ENCODE measurements at regions not wholly inside any gene's neighbourhood (a gene's known extent, or its start where the extent isn't known, plus 50 kb on each side); places are given as distances from the start of the nearest gene placed in this dataset.
"Not testable (repeated sequence)": the region's sequence is repeated elsewhere in the genome, so short reads cannot be mapped to it uniquely, and the experiment has no call there.

DNA sequence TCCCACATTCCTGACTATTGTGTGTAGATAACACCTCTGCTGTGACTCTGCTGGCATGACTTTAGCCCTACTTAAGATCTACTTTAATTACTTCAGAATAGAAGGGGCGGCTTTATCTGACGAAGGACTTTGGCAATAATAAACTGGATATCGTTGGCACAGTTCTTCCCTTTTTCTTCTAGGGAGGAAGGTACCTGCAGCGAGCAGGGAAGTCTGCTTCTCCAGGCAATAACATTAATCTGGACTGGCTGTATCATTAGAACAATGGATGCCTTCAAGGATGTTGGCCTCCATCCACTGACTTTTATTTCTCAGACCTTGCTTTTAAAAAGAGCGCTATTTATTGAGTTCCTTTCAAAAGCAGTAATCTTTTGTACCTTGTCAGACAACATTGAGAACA lies 172.6 kb upstream of the THSD7A start:
- DNase-seq (ENCODE audit: low spot score): no peak

DNA sequence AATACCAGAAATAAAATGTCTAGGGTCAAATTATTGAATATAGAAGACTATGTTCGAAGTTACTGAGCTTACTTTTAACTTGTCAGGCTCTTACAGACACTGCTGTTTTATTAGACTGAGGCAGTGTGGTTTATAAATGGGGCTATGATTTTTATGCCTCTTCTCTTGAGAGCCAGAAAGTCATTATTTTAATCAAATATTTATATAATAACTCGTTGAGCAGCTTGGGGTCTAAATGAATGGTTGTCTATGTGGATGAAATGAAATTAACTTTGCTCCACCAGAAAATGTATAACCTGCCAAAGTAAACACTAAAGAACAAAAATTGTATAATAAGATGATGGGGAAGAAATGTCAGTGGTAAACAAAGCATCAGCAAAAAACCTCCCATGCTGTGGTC lies 175.6 kb upstream of the THSD7A start:
- no peak for DNase-seq (ENCODE audit: low spot score)

DNA sequence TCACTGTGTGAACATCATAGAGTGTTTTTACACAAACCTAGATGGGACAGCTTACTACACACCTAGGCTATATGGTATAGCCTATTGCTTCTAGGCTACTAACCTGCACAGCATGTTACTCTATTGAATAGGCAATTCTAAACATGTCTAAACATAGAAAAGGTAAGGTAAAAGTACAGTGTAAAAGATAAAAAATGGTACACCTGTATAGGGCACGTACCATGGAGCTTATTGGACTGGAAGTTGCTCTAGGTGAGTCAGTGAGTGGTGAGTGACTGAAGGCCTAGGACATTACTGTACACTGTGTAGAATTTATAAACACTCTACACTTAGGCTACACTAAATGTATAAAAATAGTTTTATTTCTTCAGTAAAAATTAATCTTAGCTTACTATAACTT lies 182.0 kb upstream of the THSD7A start:
- DNase-seq (ENCODE audit: low spot score): no peak

DNA sequence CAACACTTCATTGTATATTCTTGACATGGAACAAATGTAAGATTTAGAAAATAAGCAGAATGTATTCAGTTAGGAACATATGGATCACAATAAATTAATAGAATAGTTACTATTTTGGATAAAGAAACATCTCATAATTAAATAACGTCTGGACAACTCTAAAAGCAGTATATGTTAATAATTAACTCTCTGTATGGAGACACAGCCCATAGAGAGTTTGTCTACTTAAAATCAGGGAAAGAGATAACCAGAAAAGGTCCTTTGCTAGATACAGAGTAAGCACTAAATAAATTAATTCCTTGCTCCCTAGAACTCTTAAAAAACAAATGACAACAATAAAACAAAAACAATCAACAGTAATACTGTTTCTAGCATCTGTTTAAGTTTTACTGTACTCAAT lies 184.4 kb upstream of the THSD7A start:
- peak; percentile 15 for DNase-seq (ENCODE audit: low spot score)

DNA sequence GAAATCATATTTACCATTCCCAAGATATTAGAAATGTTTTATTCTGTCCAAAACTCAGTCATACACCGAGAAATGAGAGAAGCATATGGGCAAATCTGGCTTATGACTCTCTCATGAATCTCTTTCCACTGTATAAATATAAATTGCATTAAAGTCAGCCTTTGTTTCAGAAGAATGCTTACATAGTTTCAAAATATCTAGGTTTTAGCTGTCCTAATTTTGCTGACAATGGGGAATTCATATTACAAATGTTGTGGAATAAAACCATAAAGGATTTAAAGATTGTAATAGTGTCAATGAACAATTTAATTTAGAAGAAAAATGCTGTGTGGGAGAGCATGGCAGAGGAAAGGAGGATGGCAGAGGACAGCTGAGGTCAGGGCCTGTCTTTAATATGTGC lies 185.0 kb upstream of the THSD7A start:
- no peak for DNase-seq (ENCODE audit: low spot score)

DNA sequence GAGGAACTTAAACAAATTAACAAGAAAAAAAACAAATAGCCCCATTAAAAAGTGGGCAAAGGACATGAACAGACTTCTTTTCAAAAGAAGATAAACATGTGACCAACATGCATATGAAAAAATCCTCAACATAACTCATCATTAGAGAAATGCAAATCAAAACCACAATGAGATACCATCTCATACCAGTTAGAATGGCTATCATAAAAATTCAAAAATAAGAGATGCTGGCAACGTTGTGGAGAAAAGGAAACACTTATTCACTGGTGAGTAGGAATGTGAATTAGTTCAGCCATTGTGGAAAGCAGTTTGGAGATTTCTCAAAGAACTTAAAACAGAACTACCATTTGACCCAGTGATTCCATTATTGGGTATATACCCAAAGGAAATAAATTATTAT lies 189.1 kb upstream of the TMEM106B start:
- not testable (repeated sequence) for DNase-seq (ENCODE audit: low spot score)

GRCh38 chr7:12025246-12025645 lies 185.8 kb upstream of the TMEM106B start:
- DNase-seq (ENCODE audit: low spot score): peak; percentile 29

DNA sequence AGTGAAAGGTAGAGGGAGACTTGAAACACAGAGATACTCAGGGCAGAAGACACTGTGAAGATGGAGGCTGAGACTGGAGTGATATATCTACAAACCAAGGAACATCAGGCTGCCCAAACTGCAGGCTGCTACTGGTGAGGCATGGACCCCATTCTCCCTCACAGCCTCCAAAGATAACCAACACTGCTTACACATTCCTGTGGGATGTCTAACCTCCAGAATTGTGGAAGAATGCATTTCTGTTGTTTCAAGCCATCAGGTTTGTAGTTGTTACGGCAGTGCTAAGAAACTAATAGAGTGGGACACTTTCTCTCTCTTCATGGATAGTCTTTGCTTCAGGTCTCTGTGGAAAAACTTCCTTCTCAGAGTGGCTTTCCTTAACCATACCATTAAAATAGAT lies 182.6 kb upstream of the TMEM106B start:
- DNase-seq (ENCODE audit: low spot score): no peak

- DNase-seq (ENCODE audit: low spot score): no peak
Observed at GRCh38 chr7:12030116-12030515, 181.0 kb upstream of the TMEM106B start.

GRCh38 chr7:12031186-12031585 lies 179.9 kb upstream of the TMEM106B start:
- no peak for DNase-seq (ENCODE audit: low spot score)

DNA sequence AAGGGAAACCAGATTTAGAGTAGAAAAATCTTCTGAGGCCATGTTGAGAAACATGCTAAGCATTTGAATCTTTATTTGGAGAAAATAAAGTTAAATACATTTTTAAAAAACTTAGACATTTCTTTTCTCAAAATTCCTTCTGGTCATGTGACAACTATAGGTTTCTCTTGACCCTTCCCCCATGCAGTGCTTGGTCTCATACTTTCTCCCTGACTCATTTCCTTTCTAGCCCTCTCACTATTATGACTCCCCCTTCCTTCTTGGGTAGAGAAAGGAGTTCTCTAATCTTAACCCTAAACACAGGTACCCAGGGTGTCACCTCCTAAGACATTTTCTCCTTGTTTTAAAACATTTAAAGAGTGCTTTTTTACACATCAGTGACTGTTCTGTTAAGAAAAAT lies 179.5 kb upstream of the TMEM106B start:
- no peak for DNase-seq (ENCODE audit: low spot score)

DNA sequence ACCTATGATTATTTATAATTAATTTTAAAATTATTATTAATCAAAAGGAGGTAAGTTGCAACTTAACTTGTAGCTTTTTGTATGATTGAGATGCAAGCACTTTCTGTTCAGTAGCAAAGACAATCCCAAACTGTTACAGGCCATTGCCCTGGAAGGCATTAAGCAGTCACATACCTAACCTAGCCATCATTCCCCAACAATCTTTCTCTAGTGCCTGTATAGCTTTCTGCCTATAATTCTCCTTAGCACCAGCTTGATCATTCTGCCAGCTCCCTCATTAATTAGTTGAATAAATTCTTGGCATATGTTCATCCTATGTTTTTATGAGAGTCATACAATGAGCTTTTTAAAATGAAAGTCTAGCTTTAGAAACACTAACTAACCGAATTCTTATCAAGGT lies 178.9 kb upstream of the TMEM106B start:
- no peak for DNase-seq (ENCODE audit: low spot score)

DNA sequence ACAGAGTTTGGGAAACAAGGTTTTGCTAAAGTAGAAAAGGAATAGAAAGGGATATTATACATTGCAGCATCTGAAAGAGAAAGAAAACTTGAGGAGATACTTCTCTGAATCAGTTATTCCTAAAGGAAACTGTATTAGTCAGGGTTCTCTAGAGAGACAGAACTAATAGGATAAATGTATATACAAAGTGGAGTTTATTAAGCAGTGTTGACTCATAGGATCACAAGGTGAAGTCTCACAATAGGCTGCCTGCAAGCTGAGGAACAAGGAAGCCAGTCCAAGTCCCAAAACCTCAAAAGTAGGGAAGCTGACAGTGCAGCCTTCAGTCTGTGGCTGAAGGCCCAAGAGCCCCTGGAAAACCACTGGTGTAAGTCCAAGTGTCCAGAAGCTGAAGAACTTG lies 167.6 kb upstream of the TMEM106B start:
- DNase-seq (ENCODE audit: low spot score): not testable (repeated sequence)

- DNase-seq (ENCODE audit: low spot score): no peak
Observed at GRCh38 chr7:12052211-12052610, 158.9 kb upstream of the TMEM106B start.

DNA sequence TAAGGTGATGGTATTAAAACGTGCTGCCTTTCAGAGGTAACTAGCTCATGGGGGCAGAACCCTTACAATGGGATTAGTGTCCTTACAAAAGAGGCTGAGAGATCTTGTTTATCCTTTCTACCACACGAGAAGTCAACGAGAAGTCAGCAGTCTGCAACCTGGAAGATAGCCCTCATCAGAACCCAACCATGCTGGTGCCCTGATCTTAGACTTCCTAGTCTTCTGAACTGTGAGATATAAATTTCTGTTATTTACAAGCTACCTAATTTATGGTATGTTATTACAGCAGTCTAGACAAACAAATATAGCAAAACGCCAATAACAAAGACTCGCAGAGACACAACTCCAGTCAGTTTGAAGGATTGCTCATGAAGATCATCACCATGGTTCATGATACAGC lies 157.5 kb upstream of the TMEM106B start:
- DNase-seq (ENCODE audit: low spot score): no peak

DNA sequence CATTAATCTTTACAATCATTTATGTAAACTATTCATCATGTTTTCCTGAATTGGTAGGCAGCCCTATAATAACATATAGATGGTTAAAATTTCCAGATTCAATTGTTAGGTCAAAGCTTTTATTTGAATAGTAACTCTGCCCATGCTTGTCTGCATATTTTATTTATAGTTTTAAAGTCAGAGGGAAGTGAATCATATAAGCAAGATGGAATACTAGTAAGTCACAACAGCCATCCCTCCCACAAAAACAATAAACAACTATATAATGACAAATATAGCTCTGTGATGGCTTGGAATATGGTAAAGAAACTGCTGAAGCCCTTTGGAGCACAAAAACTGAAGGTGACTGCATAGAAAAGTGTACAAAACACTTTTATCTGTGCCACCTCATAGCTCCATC lies 156.3 kb upstream of the TMEM106B start:
- no peak for DNase-seq (ENCODE audit: low spot score)

DNA sequence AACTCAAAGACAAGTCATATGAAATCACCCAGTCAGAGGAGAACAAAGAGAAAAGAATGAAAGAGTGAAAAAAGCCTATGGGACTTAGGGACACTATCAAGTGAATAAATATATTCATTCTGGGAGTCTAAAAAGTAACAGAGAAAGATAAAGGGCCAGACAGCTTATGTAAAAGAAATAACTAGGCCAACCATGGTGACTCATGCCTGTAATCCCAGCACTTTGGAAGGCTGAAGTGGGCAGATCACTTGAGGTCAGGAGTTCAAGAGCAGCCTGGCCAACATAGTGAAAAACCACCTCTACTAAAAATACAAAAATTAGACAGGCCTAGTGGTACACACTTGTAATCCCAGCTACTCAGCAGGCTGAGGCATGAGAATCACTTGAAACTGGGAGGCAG lies 154.7 kb upstream of the TMEM106B start:
- no peak for DNase-seq (ENCODE audit: low spot score)

DNA sequence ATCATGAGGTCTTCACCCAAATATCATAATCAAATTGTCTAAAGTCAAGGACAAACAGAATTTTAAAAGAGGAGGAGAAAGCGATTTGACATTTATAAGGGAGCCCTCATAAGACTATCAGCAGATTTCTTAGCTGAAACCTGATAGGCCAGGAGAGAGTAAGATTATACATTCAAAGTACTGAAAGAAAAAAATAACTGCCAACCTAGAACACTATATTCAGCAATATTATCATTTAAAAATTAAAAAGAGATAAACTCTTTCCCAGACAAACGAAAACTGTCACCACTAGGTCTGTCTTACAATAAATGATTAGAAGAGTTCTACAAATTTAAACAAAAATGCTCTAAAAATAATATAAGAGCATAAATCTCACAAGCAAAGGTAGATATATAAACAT lies 154.1 kb upstream of the TMEM106B start:
- no peak for DNase-seq (ENCODE audit: low spot score)

- no peak for DNase-seq (ENCODE audit: low spot score)
Observed at GRCh38 chr7:12062062-12062461, 149.0 kb upstream of the TMEM106B start.

GRCh38 chr7:12064586-12065127 lies 146.4 kb upstream of the TMEM106B start:
- DNase-seq (ENCODE audit: low spot score): no peak

DNA sequence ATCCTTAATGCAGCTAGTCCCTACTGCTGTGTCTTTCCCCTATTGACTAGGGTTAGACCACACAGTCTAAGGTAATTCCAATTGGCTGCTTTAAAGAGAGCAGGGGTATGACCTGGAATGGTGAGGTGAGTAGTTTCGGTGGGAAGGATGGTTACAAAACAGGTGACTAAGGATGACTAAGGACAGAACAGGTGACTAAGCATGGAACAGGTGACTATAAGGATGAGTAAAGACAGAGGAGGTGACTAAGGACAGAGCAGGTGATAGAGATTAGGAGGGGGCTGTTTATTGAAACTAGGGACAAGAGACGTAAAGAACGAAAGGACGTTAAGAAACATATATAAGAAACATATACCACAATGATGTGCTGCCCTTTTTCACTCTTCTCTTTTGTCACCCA lies 145.1 kb upstream of the TMEM106B start:
- no peak for DNase-seq (ENCODE audit: low spot score)

GRCh38 chr7:12066521-12066920 lies 144.6 kb upstream of the TMEM106B start:
- DNase-seq (ENCODE audit: low spot score): no peak

- peak; percentile 50 for DNase-seq (ENCODE audit: low spot score)
Observed at GRCh38 chr7:12067156-12067831, 143.8 kb upstream of the TMEM106B start.

DNA sequence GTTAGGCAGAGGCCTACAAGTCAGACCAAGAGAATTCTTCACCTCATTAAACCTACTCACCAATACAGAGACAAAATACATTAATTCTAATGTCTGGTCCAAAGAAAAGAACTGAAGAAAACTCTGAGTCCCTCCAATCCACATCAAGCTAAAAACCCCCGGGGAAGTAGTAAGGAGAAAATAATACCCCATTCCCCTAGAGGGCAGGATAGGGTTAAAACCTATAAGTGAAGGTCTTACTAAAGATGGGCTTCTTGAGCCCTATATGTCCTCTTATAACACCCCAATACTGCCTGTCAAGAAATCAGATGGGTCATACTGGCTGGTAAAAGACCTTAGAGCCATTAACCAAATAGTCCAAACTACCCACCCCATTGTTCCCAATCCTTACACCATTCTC lies 141.3 kb upstream of the TMEM106B start:
- no peak for DNase-seq (ENCODE audit: low spot score)
